NOMO-1 treated with dmso at 0.1 percent for 144 hours (cell line): ENCODE measurements at regions not wholly inside any gene's neighbourhood (a gene's known extent, or its start where the extent isn't known, plus 50 kb on each side); places are given as distances from the start of the nearest gene placed in this dataset.
"Not testable (repeated sequence)": the region's sequence is repeated elsewhere in the genome, so short reads cannot be mapped to it uniquely, and the experiment has no call there.

Source experiments
- DNase-seq: peaks from one replicate; lab custom pipeline; 2025; ENCODE audit not compliant: unreplicated experiment; lab: John Stamatoyannopoulos, UW

- DNase-seq: no peak
These were observed 118.2 kb upstream of the SLC5A12 start for GRCh38 chr11:26839911-26840698.

DNA sequence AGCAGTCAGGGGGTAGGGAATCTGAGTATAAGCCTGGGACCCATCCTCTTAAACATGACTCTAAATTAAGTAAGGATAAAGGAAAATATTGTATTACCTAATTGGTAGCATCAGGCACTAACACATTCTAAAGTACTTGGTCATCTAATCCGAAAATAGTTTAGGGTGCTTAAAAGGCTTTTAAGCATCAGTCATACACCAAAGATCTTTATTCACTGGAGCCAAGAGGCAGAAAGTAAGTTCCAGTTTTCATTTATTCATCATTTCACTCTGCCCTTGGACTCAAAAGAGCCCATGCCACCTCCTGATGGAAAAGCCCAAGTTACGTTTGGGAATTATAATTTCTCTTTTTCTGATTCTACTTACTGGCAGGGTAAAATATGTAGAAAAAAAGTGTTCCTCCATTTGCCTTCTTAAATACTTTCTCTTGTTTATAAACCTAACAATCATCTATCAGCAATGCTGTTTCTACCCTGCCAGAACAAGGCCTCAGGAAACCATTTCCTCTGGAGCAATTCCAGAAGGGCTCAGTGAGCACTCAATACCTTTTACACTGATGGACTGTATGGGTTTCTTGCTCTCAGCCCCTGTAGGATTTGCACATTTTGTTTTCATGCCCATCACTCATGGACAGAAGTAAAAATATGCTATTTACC, 120.1 kb upstream of the SLC5A12 start:
- DNase-seq: no peak

DNA sequence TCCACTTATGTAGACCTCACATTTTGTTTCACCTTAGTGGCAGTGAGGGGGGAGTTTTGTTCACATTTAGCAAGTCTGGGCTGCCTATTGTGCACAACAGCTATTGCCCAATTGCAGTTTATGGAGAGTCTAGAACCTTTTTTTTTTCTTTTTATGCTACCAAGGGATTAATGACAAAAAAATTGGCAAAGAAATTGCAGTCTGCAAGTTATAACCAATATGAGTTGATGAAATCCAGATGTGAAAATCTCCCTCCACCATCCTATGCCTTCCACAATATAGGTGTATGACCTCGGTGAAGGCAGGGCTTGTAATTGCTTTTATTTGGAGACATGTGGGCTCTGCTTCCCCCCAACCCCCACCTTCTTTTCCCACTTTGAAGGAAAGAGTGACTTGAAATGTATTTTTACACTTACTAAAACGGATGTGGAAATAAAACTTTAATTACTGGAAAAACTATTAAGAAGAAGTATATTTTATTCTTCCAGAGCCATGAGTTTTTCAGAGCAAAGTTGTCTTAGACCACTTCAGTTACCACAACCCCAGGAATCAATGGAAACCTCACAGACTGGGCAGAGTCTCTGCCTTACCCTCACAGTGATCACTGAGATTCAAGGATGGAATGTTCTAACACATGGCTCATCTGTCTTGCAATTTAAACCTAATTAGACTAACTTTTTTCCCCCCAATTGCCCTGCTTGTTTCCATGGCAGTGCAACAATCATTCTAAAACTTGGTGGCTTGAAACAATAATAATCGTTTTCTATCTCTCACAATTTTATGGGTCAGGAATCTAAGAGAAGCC, 120.8 kb upstream of the SLC5A12 start:
- DNase-seq: no peak

DNA sequence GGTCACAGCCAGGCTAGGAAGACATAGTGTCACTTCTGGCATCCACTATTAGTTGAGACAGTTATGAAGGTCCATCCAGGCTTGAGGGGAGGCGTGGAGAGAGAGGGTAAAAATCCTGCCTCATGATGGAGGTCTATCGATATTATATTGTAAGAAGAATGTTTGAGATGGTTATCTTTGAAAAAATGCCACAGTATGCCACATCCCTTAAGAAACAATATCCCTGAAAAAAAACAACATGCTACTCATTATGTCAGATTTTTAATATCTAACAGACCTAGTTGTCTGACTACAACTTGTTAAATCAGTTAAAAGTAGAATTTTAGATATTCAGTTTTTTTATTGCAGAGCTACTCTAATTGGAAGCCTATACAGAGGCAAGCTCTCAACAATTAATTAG, 121.7 kb upstream of the SLC5A12 start:
- no peak for DNase-seq

GRCh38 chr11:26844963-26845362, 123.1 kb upstream of the SLC5A12 start:
- no peak for DNase-seq

DNA sequence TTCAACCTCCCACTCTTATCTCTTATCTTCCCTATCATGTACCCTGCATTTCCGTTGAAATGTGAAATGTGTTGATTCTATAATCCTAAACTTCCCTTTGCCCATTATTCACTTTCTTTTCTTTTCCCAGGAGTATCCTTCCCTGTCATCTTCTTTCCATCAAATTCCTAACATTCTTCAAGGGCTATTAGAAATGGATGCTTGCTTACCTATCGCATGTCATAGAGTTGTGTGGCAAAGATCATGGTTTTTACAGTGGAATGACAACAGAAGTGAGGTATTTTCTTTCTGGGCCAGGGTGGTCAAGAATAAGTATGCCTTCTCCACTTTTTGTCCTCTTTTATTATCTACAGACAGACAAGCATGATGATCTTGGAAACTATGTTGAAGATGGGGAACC, 124.4 kb upstream of the SLC5A12 start:
- DNase-seq: no peak

DNA sequence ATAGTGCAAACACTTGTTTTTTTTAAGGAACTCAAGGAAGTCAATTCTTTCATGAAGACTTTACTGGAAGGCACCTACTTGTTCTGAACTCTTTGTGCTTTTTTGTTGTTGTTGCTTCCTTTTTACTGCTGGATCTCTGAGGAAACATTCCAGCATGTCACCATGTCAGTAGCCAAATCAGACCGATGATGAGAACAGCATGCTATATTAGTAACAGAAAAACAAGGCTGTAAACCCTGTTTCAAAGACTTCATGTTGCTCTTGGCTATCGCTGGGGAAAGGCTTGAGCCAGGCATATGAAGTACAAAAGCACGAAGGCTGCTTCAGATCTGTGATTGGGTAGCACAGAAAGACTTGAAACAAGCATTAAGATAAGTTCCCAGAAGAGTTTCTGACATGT, 125.6 kb upstream of the SLC5A12 start:
- no peak for DNase-seq

DNA sequence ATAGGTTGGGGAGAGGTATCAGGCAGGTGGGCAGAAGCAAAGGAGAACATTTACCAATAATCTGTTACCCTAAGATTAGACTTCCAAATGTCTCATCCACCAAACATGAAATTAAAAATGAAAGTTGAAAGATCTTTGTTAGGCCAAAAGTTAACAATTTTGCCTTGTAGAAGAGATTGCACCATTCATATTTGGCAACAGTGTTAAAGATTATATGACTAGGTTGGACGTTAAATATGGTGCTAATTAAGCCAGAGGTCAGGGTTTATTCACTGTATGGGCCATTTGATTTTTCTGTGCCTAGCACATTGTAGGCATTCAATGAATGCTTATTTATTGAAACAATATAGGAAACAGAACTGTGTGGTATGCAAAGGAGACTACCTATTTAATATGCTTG, 126.1 kb upstream of the SLC5A12 start:
- DNase-seq: no peak

- DNase-seq: no peak
These were observed 127.2 kb upstream of the SLC5A12 start for GRCh38 chr11:26849036-26849435.

- DNase-seq: no peak
These were observed 129.4 kb upstream of the SLC5A12 start for GRCh38 chr11:26851291-26851690.

DNA sequence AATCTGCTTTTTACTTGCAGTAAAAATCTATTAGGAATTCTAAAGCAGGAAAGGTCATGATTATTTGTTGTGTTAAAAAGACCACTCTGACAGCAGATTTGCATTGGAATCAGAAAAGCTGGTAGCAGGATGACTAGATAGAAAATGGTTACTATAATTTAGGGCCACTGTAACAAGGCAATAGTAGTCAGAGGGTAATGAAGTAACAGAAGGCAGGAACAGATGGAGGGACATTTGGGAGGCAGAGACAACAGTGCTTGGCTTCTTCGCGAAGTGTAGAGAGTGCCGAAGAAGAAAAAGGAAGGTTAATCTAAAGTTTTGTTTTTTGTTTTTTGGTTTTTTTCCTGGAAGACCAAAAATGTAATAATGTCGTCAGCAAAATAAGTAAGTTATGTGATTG, 129.8 kb upstream of the SLC5A12 start:
- no peak for DNase-seq

DNA sequence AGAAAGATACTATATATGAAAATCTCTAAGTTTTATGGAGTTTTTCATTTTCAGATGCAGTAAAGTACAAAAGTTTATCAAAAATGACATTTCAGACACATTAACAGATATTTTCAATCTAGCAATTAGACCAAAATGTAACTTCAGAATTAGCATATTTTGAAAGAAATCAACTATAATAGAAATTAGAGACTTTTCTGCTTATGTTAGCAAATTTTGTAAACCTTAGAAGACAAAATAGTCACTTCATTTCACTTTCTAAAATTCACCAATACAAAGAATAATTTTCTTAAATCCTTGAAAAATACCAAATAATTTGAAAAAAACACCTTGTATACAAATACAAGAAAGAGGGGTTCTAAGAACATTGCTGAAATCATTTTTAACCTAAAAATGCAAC, 135.8 kb upstream of the FIBIN start:
- no peak for DNase-seq

GRCh38 chr11:26859416-26859815, 134.5 kb upstream of the FIBIN start:
- no peak for DNase-seq

DNA sequence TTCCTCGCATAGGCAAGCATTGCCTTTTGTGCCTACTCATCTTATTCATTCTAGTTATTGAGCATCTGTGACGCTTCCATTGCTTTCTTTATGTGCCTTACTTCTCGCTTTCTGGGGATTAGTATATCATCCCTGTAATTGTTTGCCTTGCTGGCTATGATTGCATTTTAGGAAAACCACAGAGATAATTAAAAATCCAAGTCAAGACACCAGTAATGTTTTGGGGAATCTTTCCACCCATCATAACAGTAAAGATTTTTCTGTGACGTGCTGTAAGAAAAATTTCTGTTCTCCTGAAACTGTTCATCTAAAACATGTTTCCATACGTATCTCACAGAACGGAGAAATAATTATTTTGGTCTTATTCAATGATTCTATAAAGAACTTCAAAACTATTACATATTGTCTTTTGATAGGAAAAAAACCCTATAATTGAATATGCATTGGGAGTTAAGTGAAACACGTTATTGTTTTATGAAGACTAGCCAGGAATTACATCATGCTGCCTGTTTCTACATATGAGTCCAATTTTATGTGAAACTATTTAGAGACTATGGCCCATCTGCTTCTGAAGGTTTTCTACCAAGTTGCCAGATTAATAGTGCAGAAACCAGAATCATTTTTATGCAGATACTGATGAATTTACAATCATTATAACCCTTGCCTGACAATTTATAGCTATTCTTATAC, 133.7 kb upstream of the FIBIN start:
- DNase-seq: no peak

DNA sequence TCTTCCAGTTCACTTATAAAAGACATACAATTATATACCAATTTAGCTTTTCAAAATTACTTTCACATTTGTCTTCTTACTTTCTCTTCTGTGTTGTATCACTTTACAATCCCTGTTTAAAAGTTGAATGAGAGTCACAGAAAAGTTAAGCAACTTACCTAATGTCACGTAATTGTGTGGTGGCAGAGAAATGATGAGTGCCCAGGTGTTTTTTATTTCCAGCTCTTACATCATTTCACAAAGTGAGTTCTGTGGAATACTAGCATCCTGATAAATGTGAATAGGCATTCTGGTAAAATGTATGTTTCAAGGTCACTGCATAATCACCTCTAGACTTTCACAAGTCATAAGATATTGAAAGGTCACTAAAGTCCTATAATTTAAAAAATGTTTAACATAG, 133.0 kb upstream of the FIBIN start:
- DNase-seq: no peak

GRCh38 chr11:26862801-26863200, 131.1 kb upstream of the FIBIN start:
- DNase-seq: no peak

GRCh38 chr11:26865703-26866102, 128.2 kb upstream of the FIBIN start:
- no peak for DNase-seq

GRCh38 chr11:26867286-26867685, 126.6 kb upstream of the FIBIN start:
- no peak for DNase-seq

DNA sequence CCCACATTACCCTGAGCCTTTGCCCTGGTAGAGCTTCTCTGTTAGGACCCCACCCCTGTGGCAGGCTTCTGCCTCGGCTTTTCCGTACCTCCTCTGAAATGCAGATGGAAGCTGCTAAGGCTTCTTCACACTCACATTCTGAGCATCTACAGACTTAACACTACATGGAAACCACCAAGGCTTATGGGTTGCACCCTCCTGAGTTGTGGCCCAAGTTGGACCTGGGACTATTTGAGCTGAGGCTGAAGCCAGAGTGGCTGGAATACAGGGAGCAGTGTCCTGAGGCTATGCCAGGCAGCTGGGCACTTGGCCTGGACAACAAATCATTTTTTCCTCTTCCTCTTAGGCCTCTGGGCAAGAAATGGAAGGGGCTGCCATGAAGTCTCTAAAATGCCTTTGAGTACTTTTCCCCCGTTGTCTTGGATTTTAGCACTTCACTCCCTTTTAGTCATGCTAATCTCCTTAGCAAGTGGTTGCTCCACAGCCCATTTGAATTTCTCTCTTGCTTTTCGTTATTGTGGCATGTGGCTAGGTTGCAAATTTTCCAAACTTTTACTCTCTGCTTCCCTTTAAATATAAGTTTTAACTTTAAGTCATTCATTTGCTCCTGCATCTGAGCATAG, 114.8 kb upstream of the FIBIN start:
- no peak for DNase-seq

- DNase-seq: not testable (repeated sequence)
These were observed 111.5 kb upstream of the FIBIN start for GRCh38 chr11:26882363-26882880.

DNA sequence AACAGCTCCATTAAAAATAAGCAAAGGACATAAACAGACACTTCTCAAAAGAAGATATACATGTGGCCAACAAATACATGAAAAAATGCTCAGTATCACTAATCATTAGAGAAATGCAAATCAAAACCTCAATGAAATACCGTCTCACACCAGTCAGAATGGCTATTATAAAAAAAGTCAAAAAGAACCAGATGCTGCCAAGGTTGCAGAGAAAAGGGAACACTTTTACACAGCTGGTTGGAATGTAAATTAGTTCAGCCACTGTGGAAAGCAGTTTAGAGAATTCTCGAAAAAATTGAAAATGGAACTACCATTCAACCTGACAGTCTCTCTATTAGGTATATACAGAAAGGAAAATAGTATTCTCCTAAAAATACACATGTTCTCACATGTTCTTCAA, 102.4 kb upstream of the FIBIN start:
- no peak for DNase-seq
